PC-3 (cell line): ENCODE measurements at regions not wholly inside any gene's neighbourhood (a gene's known extent, or its start where the extent isn't known, plus 50 kb on each side); places are given as distances from the start of the nearest gene placed in this dataset.
A peak's percentile ranks its signal among the peaks of the same experiment; 100 is the strongest.

Experiments
- ATAC-seq: fragments of 200-7000 bp; cut with Tn5 transposase; 2 replicates; pipeline ENCODE4 v1.9.1; 2020; ENCODE audit warnings: mild to moderate bottlenecking, moderate library complexity
- BruUV-seq: library from RNA; stranded (reverse); fragments of 400-500 nt; replicated peaks from 2 replicates; lab custom pipeline; 2021; lab: Mats Ljungman, UMichigan
- CTCF ChIA-PET: fragments of 300-600 bp; sonication (Branson Sonifier 250); formaldehyde crosslinking; loops from one replicate; lab custom pipeline; 2022; ENCODE audit warnings: antibody characterized with exemption; lab: Charles Lee
- POLR2A ChIA-PET: fragments of 300-600 bp; sonication (Branson Sonifier 250); formaldehyde crosslinking; loops from one replicate; lab custom pipeline; 2022; ENCODE audit warnings: antibody characterized with exemption; ENCODE audit not compliant: unreplicated experiment; lab: Charles Lee
- DNase-seq: peaks from one replicate; pipeline ENCODE4 v3.0.0-alpha.2; 2015
- H2AFZ ChIP-seq: fragments of 300-600 bp; sonication (generic); 2 replicates; pipeline ENCODE4 v1.6.0; 2016; ENCODE audit warnings: antibody characterized with exemption, low read length
- H3F3A ChIP-seq: fragments of 300-600 bp; sonication (generic); one replicate; pipeline ENCODE4 v1.6.0; 2017; ENCODE audit warnings: antibody characterized with exemption, low read length, control low read depth, mild to moderate bottlenecking; ENCODE audit not compliant: unreplicated experiment
- H3K27ac ChIP-seq: fragments of 300-600 bp; sonication (generic); 2 replicates; pipeline ENCODE4 v1.5.1; 2016; ENCODE audit warnings: mild to moderate bottlenecking, low read length
- H3K27me3 ChIP-seq: fragments of 300-600 bp; sonication (generic); 2 replicates; pipeline ENCODE4 v1.6.1; 2016; ENCODE audit warnings: low read length, mixed read lengths
- H3K36me3 ChIP-seq: fragments of 300-600 bp; sonication (generic); 2 replicates; pipeline ENCODE4 v1.6.1; 2016; ENCODE audit warnings: low read depth, mixed run types, low read length, mixed read lengths
- H3K4me1 ChIP-seq: fragments of 300-600 bp; sonication (generic); 2 replicates; pipeline ENCODE4 v1.5.1; 2016; ENCODE audit warnings: low read length; ENCODE audit not compliant: insufficient read depth
- H3K4me2 ChIP-seq: fragments of 300-600 bp; sonication (generic); 2 replicates; pipeline ENCODE4 v1.6.0; 2016; ENCODE audit warnings: low read length
- H3K4me3 ChIP-seq: fragments of 300-600 bp; sonication (generic); 2 replicates; pipeline ENCODE4 v1.5.1; 2016; ENCODE audit warnings: mild to moderate bottlenecking, low read length, mixed read lengths
- H3K79me2 ChIP-seq: fragments of 300-600 bp; sonication (generic); 2 replicates; pipeline ENCODE4 v1.6.1; 2017; ENCODE audit warnings: low read length, mixed read lengths
- H3K9ac ChIP-seq: fragments of 300-600 bp; sonication (generic); 2 replicates; pipeline ENCODE4 v1.6.0; 2016; ENCODE audit warnings: mild to moderate bottlenecking, low read length
- H3K9me2 ChIP-seq: fragments of 300-600 bp; sonication (generic); replicated peaks from 2 replicates; pipeline ENCODE4 v1.6.1; 2016; ENCODE audit warnings: mixed run types, low read length, mixed read lengths
- H3K9me3 ChIP-seq: fragments of 300-600 bp; sonication (generic); 2 replicates; pipeline ENCODE4 v1.6.1; 2016; ENCODE audit warnings: low read length, mixed read lengths
- H4K20me1 ChIP-seq: fragments of 300-600 bp; sonication (generic); 2 replicates; pipeline ENCODE4 v1.6.1; 2016; ENCODE audit warnings: low read length, mixed read lengths
- CTCF ChIP-seq: fragments of 300-600 bp; sonication (generic); conservative IDR thresholded peaks from 2 replicates; pipeline ENCODE4 v1.5.1; 2017; ENCODE audit warnings: antibody characterized with exemption, low read depth, mild to moderate bottlenecking, low read length
- EZH2 ChIP-seq: fragments of 300-600 bp; sonication (generic); IDR thresholded peaks from one replicate; pipeline ENCODE4 v1.6.1; 2017; ENCODE audit warnings: antibody characterized with exemption, mild to moderate bottlenecking, low read length; ENCODE audit not compliant: unreplicated experiment
- EZH2phosphoT487 ChIP-seq: fragments of 300-600 bp; sonication (generic); IDR thresholded peaks from 2 replicates; pipeline ENCODE4 v1.6.1; 2018; ENCODE audit warnings: mild to moderate bottlenecking, antibody characterized with exemption, low read length, borderline replicate concordance
- intact Hi-C: fragments of 100-400 bp; cut with micrococcal nuclease; formaldehyde crosslinking; loops from 2 replicates; pipeline ENCODE4 v1.9.0; 2023

GRCh38 chr4:114237997-114238396, 258.6 kb upstream of the ARSJ start:
- H3K36me3 ChIP-seq: no peaks in the 10 kb centered on the region
- no peak overlapping the region for H3K4me3 ChIP-seq
- POLR2A ChIA-PET: no interaction called here
- DNase-seq (no peak), ATAC-seq (no peak)
- CTCF ChIA-PET: no interaction called here
- H3K27me3 ChIP-seq: no peaks in the 10 kb centered on the region
- TF ChIP-seq EZH2 (no peak), CTCF (no peak), EZH2phosphoT487 (no peak)
- H3K9me3 ChIP-seq: no peaks in the 10 kb centered on the region
- no peaks in the 10 kb centered on the region for H3F3A ChIP-seq
- no peak overlapping the region for H2AFZ ChIP-seq
- H3K27ac ChIP-seq: no peak overlapping the region
- intact Hi-C loops: no loop called here
- H4K20me1 ChIP-seq: no peaks in the 10 kb centered on the region
- no peak overlapping the region for H3K9ac ChIP-seq
- H3K4me1 ChIP-seq: no peaks in the 10 kb centered on the region
- no peaks in the 10 kb centered on the region for H3K9me2 ChIP-seq
- no peak overlapping the region for H3K4me2 ChIP-seq
- no peaks in the 10 kb centered on the region for H3K79me2 ChIP-seq
- BruUV-seq: no TSS peak

- Histone ChIP-seq H3K4me1 (peaks cover 9% of the 10 kb centered on the region), H3F3A (no peaks in the 10 kb centered on the region), H3K4me3 (no peak overlapping the region), H3K9ac (no peak overlapping the region), H3K27me3 (no peaks in the 10 kb centered on the region), H3K27ac (no peak overlapping the region), H4K20me1 (no peaks in the 10 kb centered on the region), H3K9me3 (no peaks in the 10 kb centered on the region), H3K9me2 (no peaks in the 10 kb centered on the region), H3K4me2 (no peak overlapping the region), H2AFZ (no peak overlapping the region), H3K79me2 (no peaks in the 10 kb centered on the region), H3K36me3 (no peaks in the 10 kb centered on the region)
- TF ChIP-seq CTCF (no peak), EZH2phosphoT487 (no peak), EZH2 (no peak)
- intact Hi-C loops: no loop called here
- POLR2A ChIA-PET: no interaction called here
- no TSS peak for BruUV-seq
- no peak for ATAC-seq
- CTCF ChIA-PET: no interaction called here
- peak; percentile 5 for DNase-seq
These were observed 270.1 kb upstream of the ARSJ start for GRCh38 chr4:114249561-114249960.

GRCh38 chr4:114249976-114250375, 270.5 kb upstream of the ARSJ start:
- no peak overlapping the region for H3K4me2 ChIP-seq
- no TSS peak for BruUV-seq
- H3K36me3 ChIP-seq: no peaks in the 10 kb centered on the region
- no peaks in the 10 kb centered on the region for H3K79me2 ChIP-seq
- intact Hi-C loops: no loop called here
- ATAC-seq (no peak), DNase-seq (peak; percentile 17)
- no peak overlapping the region for H2AFZ ChIP-seq
- H3F3A ChIP-seq: no peaks in the 10 kb centered on the region
- H4K20me1 ChIP-seq: no peaks in the 10 kb centered on the region
- TF ChIP-seq CTCF (no peak), EZH2 (no peak), EZH2phosphoT487 (no peak)
- POLR2A ChIA-PET: no interaction called here
- CTCF ChIA-PET: no interaction called here
- H3K9ac ChIP-seq: no peak overlapping the region
- H3K27me3 ChIP-seq: no peaks in the 10 kb centered on the region
- no peaks in the 10 kb centered on the region for H3K9me3 ChIP-seq
- no peak overlapping the region for H3K4me3 ChIP-seq
- no peak overlapping the region for H3K27ac ChIP-seq
- peaks cover 9% of the 10 kb centered on the region for H3K4me1 ChIP-seq
- no peaks in the 10 kb centered on the region for H3K9me2 ChIP-seq
